Omental fat pad (tissue), 3 donors: ENCODE measurements at regions not wholly inside any gene's neighbourhood (a gene's known extent, or its start where the extent isn't known, plus 50 kb on each side); places are given as distances from the start of the nearest gene placed in this dataset.
"Not testable (repeated sequence)": the region's sequence is repeated elsewhere in the genome, so short reads cannot be mapped to it uniquely, and the experiment has no call there.

ENCODE experiments used
- ATAC-seq: fragments of 150-250 bp; one replicate; pipeline ENCODE4 v1.9.1; 2016; ENCODE audit warnings: mild to moderate bottlenecking, moderate library complexity; ENCODE audit not compliant: low FRiP score
- DNase-seq: peaks from one replicate; pipeline ENCODE4 v3.0.0-alpha.2; 2019; ENCODE audit warnings: low spot score
- TF ChIP-seq, protein P1 (sequence below), 3 donors: fragments of 450-650 bp; IDR thresholded peaks; one replicate each; pipeline ENCODE4 v1.5.1; 2016 to 2017; ENCODE audit warnings: antibody characterized with exemption in 3 of 3, mild to moderate bottlenecking in 3 of 3, moderate library complexity in 2 of 3

DNA sequence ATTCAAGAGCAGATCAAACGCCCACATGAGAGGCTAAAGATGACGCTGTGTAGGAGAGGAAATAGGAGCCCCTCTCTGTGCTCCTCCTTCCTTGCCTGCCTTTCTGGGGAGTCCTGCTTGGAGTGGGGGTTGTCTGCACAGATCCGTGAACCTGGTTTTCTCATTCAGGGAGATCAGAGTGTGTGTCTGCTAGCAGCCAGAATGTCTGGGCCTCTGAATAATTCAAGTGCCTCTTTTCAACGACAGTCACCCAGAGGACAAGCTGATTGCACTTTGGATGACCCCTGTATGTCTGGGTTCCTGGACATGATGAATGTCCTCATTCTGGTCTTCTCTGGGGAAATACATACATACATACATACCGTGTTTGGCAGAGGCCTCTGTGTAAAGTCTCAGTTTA lies 592.5 kb upstream of the B3GAT1 start:
- ATAC-seq (no peak), DNase-seq (no peak)
- TF ChIP-seq, protein P1, sequence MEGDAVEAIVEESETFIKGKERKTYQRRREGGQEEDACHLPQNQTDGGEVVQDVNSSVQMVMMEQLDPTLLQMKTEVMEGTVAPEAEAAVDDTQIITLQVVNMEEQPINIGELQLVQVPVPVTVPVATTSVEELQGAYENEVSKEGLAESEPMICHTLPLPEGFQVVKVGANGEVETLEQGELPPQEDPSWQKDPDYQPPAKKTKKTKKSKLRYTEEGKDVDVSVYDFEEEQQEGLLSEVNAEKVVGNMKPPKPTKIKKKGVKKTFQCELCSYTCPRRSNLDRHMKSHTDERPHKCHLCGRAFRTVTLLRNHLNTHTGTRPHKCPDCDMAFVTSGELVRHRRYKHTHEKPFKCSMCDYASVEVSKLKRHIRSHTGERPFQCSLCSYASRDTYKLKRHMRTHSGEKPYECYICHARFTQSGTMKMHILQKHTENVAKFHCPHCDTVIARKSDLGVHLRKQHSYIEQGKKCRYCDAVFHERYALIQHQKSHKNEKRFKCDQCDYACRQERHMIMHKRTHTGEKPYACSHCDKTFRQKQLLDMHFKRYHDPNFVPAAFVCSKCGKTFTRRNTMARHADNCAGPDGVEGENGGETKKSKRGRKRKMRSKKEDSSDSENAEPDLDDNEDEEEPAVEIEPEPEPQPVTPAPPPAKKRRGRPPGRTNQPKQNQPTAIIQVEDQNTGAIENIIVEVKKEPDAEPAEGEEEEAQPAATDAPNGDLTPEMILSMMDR (IDR thresholded peaks at IDR 0.05): no peak

DNA sequence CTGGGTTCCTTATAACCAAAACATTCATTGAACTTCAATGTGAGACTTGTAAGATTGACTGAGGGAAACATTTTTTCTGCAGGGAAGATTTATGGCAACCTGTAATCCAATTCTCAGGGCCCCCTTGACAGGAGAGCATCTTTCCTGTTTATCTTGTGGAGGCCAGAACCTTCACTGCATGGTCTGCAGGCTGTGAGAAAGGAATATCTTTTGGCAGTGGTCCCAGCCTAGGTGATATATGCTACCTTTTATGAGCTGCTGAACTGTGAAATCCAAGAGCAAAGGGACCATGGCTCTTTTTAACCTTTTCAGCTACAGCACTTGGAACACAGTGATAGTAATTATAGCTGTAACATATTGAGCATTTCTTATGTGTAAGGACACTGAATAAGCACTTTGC lies 590.2 kb upstream of the B3GAT1 start:
- DNase-seq: no peak
- TF ChIP-seq, protein P1 (IDR thresholded peaks at IDR 0.05): no peak
- no peak for ATAC-seq

DNA sequence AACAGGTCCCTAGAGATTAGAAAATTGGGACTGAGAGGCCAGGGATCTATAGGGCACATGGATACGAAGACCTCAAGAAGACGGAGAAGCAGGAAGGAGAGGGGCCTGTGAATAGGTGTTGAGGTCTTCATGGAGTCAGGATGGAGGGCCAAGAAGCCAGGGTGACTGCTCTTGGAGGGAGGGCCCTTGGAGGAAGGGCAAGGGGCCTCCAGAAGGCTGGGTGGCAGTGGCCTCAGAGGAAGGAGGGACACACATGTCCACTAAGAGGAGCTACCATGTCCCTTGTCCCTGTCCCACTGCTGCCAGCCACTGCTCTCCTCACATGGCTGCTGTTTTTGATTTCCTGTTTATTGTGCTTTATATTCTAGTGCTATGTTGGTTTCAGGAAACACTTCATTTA lies 589.5 kb upstream of the B3GAT1 start:
- ATAC-seq: no peak
- TF ChIP-seq, protein P1 (IDR thresholded peaks at IDR 0.05): no peak
- no peak for DNase-seq

DNA sequence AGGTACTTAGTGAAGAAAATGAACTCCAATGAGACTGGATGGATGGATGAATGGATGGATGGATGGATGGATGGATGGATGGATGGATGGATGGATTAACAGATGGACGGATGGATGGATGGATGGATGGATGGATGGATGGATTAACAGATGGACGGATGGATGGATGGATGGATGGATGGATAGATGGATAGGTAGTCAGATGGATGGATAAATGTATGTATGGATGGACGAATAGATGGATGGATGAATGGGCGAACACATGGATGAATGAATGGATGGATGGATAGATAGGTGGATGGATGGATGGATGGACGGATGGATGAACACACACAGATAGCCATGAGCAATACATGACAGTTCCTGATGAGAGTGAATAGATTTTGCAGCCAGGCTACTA lies 589.0 kb upstream of the B3GAT1 start:
- DNase-seq, ATAC-seq: not testable (repeated sequence)

DNA sequence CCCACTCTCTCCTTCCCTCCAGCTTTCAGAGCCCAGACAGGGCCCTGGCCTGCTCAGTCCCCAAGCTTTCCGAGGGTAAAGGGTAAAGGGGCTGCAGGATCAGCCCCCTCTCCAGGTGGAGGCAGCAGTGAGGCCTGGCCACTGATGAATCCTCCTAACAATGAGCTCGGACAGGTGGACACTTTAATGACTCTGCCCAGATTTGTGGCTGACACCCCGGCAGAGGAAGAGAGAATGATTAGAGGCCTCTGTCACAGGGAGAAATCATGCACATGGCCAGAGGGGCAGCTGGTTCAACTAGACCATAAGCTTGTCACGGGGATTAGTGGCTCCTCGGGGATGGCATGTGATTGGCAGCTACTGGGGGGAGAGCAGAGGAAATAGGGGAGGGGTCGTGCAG lies 587.5 kb upstream of the B3GAT1 start:
- TF ChIP-seq, protein P1 (IDR thresholded peaks at IDR 0.05): no peak
- no peak for DNase-seq
- ATAC-seq: no peak

DNA sequence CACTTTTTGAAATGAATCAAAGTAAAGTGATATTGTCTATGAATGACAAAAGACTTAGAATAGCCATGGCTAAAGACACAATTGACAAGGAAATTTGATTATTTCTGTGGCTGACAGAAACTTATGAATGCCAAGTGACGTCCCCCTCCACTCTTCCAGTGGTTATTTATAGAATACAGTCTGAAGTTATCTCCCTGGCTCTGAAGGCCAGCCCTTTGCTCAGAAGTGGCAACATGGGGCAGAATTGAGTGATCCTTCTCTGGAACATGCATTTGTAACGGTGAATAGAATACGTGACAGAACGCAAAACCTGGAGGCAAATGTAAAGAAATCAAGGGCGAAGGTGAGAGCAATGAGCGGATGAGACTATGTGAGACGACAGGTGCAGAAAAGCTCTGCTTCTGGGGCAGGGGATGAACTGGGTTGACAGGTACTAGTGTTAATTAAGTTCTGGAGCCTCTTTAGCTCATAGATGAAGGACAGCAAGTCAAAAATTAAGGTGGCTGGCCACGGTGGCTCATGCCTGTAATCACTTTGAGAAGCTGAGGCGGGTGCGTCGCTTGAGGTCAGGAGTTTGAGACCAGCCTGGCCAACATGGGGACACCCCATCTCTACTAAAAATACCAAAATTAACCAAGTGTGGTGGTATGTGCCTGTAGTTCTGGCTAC lies 585.7 kb upstream of the B3GAT1 start:
- TF ChIP-seq, protein P1 (IDR thresholded peaks at IDR 0.05): no peak
- no peak for ATAC-seq
- no peak for DNase-seq

DNA sequence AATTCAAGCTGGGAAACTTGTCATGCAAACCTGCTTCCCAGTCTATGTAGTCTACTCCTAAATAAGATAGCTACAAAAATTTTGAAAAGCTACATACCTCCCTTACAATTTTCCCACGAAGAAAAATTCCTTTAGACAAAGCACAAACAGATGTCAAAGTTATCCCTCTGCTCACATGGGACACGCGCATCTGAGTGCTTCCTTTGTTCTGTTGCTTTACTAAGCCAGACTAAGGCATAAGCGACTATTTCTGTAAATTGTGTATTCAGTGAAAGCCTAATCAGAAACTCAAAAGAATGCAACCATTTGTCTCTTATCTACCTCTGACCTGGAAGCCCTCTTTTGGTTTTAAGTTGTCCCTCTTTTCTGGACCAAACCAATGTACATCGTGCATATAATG lies 583.7 kb upstream of the B3GAT1 start:
- ATAC-seq: no peak
- DNase-seq: no peak
- TF ChIP-seq, protein P1 (IDR thresholded peaks at IDR 0.05): no peak
